ENCODE measurements at regions not wholly inside any gene's neighbourhood (a gene's known extent, or its start where the extent isn't known, plus 50 kb on each side); places are given as distances from the start of the nearest gene placed in this dataset.

DNA sequence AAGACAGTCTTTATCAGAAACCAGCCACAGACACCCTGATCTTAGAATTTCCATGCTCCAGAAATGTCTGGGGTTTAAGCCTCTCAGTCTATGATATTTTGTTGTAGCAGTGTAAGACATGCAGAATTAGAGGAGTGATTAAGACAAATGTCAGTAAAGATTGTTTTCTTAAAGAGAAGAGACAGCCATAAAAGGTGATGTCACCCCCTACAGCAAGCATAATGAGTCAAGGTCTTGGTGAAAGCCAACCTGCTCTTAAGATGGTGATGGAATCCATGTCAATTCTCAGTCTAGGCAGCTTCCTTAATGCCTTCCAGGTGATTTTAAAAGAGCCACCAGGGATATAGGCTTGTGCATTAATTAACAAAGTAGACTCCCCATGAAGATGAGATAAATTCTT is 849.9 kb upstream of the EPHA7 start:
- Histone ChIP-seq H3K27ac (no peak overlapping the region), H3K4me3 (no peak overlapping the region), H3K9me3 (no peaks in the 10 kb centered on the region), H3K4me2 (no peak overlapping the region), H3K4me1 (no peaks in the 10 kb centered on the region)
- ATAC-seq: no peak
- no peak for DNase-seq (ENCODE audit: low read depth in 1 of 2, low spot score in 1 of 2)
- no peak for TF ChIP-seq RARB (CRISPR knock-in tag; IDR thresholded peaks at IDR 0.05)
- no peak for TF ChIP-seq SREBF2 (IDR thresholded peaks at IDR 0.05)
- no peak for TF ChIP-seq BHLHE40 (IDR thresholded peaks at IDR 0.05; ENCODE audit: low read depth, low read length)
- TF ChIP-seq RAD21 (conservative IDR thresholded peaks at IDR 0.05 in 1 of 2, IDR thresholded peaks at IDR 0.05 in 1 of 2): no peak
- no peak for TF ChIP-seq FOSL2 (IDR thresholded peaks at IDR 0.05)
- no peak for TF ChIP-seq FOSL2 (CRISPR knock-in tag; IDR thresholded peaks at IDR 0.05)
- no peak for TF ChIP-seq ZC3H11A (IDR thresholded peaks at IDR 0.05)
- no peak for TF ChIP-seq NPAS2 (CRISPR knock-in tag; IDR thresholded peaks at IDR 0.05; ENCODE audit: borderline replicate concordance)
- TF ChIP-seq POLR2A (IDR thresholded peaks at IDR 0.05; ENCODE audit: low read length): no peak
- TF ChIP-seq, protein P1, sequence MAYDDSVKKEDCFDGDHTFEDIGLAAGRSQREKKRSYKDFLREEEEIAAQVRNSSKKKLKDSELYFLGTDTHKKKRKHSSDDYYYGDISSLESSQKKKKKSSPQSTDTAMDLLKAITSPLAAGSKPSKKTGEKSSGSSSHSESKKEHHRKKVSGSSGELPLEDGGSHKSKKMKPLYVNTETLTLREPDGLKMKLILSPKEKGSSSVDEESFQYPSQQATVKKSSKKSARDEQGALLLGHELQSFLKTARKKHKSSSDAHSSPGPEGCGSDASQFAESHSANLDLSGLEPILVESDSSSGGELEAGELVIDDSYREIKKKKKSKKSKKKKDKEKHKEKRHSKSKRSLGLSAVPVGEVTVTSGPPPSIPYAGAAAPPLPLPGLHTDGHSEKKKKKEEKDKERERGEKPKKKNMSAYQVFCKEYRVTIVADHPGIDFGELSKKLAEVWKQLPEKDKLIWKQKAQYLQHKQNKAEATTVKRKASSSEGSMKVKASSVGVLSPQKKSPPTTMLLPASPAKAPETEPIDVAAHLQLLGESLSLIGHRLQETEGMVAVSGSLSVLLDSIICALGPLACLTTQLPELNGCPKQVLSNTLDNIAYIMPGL (CRISPR knock-in tag; IDR thresholded peaks at IDR 0.05; ENCODE audit: borderline replicate concordance): no peak
- TF ChIP-seq NFE2L2 (conservative IDR thresholded peaks at IDR 0.05; ENCODE audit: low read length): no peak
- TF ChIP-seq FOXS1 (CRISPR knock-in tag; IDR thresholded peaks at IDR 0.05): no peak
- no peak for TF ChIP-seq TFCP2L1 (CRISPR knock-in tag; IDR thresholded peaks at IDR 0.05)
- TF ChIP-seq FOSB (CRISPR knock-in tag; IDR thresholded peaks at IDR 0.05): no peak
- FAIRE-seq: no peak
- ChIA-PET POLR2A (no interaction called here), CTCF (no interaction called here)

DNA sequence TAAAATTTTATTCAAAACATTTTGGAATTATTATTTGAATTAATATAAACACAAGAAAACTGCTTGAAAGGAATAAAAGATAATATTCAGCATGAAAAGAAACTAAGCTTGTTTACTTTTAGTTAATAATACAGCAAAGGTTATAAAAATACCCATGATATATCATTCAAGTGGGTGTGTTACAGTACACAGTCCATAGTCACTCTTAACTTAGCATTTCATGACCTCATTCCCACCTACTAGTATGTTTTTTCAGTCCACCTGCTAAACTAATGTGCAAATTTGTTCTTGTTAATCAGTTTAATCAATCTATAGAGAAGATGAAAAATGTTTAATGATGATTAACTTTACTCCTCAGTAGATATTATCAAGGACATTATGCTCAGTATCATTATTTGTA is 841.4 kb upstream of the EPHA7 start:
- Histone ChIP-seq H3K4me2 (no peak overlapping the region), H3K27ac (no peak overlapping the region), H3K4me3 (no peak overlapping the region), H3K4me1 (no peaks in the 10 kb centered on the region), H3K9me3 (no peaks in the 10 kb centered on the region)
- no peak for ATAC-seq
- no peak for FAIRE-seq
- TF ChIP-seq CEBPB (IDR thresholded peaks at IDR 0.05) (no peak), ZC3H11A (IDR thresholded peaks at IDR 0.05) (no peak), HOXB13 (CRISPR knock-in tag; IDR thresholded peaks at IDR 0.05; ENCODE audit: low read depth) (no peak), ZSCAN20 (CRISPR knock-in tag; IDR thresholded peaks at IDR 0.05) (no peak), KDM1A (IDR thresholded peaks at IDR 0.05; ENCODE audit: low read depth) (no peak), SREBF2 (IDR thresholded peaks at IDR 0.05) (no peak), EHF (CRISPR knock-in tag; IDR thresholded peaks at IDR 0.05) (no peak), CHD4 (IDR thresholded peaks at IDR 0.05; ENCODE audit: borderline replicate concordance) (no peak), MAFK (IDR thresholded peaks at IDR 0.05; ENCODE audit: partially characterized antibody) (no peak), ESRRA (IDR thresholded peaks at IDR 0.05; ENCODE audit: borderline replicate concordance, low read length) (no peak), FOSB (CRISPR knock-in tag; IDR thresholded peaks at IDR 0.05) (no peak), HOXA7 (CRISPR knock-in tag; IDR thresholded peaks at IDR 0.05) (no peak), HOXB5 (CRISPR knock-in tag; IDR thresholded peaks at IDR 0.05) (no peak), MYC (IDR thresholded peaks at IDR 0.05; ENCODE audit: borderline replicate concordance, low read length) (no peak), PHF8 (IDR thresholded peaks at IDR 0.05; ENCODE audit: borderline replicate concordance, low read depth) (no peak), RAD21 (conservative IDR thresholded peaks at IDR 0.05 in 1 of 2, IDR thresholded peaks at IDR 0.05 in 1 of 2) (no peak)
- TF ChIP-seq, protein P2, sequence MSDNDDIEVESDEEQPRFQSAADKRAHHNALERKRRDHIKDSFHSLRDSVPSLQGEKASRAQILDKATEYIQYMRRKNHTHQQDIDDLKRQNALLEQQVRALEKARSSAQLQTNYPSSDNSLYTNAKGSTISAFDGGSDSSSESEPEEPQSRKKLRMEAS (IDR thresholded peaks at IDR 0.05): no peak
- TF ChIP-seq, protein P3, sequence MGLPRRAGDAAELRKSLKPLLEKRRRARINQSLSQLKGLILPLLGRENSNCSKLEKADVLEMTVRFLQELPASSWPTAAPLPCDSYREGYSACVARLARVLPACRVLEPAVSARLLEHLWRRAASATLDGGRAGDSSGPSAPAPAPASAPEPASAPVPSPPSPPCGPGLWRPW (IDR thresholded peaks at IDR 0.05): no peak
- TF ChIP-seq, protein P4, sequence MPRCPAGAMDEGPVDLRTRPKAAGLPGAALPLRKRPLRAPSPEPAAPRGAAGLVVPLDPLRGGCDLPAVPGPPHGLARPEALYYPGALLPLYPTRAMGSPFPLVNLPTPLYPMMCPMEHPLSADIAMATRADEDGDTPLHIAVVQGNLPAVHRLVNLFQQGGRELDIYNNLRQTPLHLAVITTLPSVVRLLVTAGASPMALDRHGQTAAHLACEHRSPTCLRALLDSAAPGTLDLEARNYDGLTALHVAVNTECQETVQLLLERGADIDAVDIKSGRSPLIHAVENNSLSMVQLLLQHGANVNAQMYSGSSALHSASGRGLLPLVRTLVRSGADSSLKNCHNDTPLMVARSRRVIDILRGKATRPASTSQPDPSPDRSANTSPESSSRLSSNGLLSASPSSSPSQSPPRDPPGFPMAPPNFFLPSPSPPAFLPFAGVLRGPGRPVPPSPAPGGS (IDR thresholded peaks at IDR 0.05): no peak
- TF ChIP-seq, protein P1 (CRISPR knock-in tag; IDR thresholded peaks at IDR 0.05; ENCODE audit: borderline replicate concordance): no peak
- no peak for DNase-seq (ENCODE audit: low read depth in 1 of 2, low spot score in 1 of 2)
- ChIA-PET CTCF (no interaction called here), POLR2A (no interaction called here)

Data from A549 (cell line).